Lower leg skin (tissue), 4 donors: ENCODE measurements at regions not wholly inside any gene's neighbourhood (a gene's known extent, or its start where the extent isn't known, plus 50 kb on each side); places are given as distances from the start of the nearest gene placed in this dataset.

Source experiments
- DNase-seq, 2 donors: peaks; one replicate each; pipeline ENCODE4 v3.0.0-alpha.2; 2019; ENCODE audit warnings: low spot score in 2 of 2
- H3K4me3 ChIP-seq: fragments of 200-600 bp; sonication (generic); 2 replicates; pipeline ENCODE4 v1.5.1; 2017; ENCODE audit warnings: mild to moderate bottlenecking, low read depth; ENCODE audit not compliant: poor library complexity, severe bottlenecking
- POLR2A ChIP-seq, 2 donors: fragments of 450-650 bp; IDR thresholded peaks; one replicate each; pipeline ENCODE4 v1.6.1; 2016 to 2017; ENCODE audit warnings: antibody characterized with exemption in 2 of 2, mild to moderate bottlenecking in 1 of 2, moderate library complexity in 1 of 2
- WGBS, 2 donors: methylation state at CpG; one replicate each; pipeline ENCODE4 v1.1.5; 2018; 5-methylcytosine and 5-hydroxymethylcytosine counted together
- intact Hi-C: fragments of 100-400 bp; cut with DNase I; formaldehyde crosslinking; loops from one replicate; pipeline ENCODE4 v1.15.0; 2023; ENCODE audit warnings: low total_unique reads
- TF ChIP-seq, protein P1 (sequence below), 3 donors: fragments of 450-650 bp; IDR thresholded peaks; one replicate each; pipeline ENCODE4 v1.5.1; 2016; ENCODE audit warnings: antibody characterized with exemption in 3 of 3, mild to moderate bottlenecking in 3 of 3, moderate library complexity in 2 of 3

DNA sequence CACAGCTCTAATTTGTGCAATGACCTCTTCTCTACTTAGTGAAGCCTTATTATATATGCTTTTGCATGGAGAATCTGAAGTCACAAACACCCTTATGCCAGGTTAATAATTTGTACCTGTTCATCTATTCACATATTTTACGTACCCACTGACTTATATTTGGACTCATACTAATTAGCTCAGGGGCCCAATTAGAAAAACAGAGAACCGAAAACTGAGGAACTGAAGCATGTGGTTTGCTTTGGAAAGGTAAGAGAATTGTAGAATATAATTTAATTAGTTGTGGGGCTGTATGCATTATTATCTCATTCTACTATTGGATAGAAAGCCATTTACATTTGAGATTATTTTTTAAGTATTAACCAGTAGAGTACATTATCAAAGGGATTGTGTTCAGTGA, 805.9 kb upstream of the CITED2 start:
- intact Hi-C loops: no loop called here
- TF ChIP-seq, protein P1, sequence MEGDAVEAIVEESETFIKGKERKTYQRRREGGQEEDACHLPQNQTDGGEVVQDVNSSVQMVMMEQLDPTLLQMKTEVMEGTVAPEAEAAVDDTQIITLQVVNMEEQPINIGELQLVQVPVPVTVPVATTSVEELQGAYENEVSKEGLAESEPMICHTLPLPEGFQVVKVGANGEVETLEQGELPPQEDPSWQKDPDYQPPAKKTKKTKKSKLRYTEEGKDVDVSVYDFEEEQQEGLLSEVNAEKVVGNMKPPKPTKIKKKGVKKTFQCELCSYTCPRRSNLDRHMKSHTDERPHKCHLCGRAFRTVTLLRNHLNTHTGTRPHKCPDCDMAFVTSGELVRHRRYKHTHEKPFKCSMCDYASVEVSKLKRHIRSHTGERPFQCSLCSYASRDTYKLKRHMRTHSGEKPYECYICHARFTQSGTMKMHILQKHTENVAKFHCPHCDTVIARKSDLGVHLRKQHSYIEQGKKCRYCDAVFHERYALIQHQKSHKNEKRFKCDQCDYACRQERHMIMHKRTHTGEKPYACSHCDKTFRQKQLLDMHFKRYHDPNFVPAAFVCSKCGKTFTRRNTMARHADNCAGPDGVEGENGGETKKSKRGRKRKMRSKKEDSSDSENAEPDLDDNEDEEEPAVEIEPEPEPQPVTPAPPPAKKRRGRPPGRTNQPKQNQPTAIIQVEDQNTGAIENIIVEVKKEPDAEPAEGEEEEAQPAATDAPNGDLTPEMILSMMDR (IDR thresholded peaks at IDR 0.05): no peak
- no peak for TF ChIP-seq POLR2A (IDR thresholded peaks at IDR 0.05)
- H3K4me3 ChIP-seq: no peak overlapping the region
- WGBS, 2 donors: 95 to 99% methylated on average over 2 of the region's 2 CpGs
- DNase-seq: no peak

DNA sequence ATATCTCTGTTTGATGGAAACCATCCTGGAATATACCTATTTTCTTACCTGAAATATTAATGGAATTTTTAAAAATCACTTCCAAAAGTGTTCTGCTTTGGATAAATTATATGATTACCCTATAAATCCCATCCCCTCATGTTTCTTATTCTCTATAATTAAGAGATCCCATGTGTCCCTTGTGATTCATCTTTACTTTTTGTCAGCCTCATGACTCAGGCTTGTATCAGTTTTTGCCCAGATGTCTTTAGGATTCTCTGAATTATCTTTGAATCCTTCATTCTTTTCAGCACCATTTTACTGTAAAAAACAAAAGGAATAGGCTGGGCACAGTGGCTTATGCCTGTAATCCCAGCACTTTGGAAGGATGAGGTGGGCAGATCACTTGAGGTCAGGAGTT, 804.5 kb upstream of the CITED2 start:
- H3K4me3 ChIP-seq: no peak overlapping the region
- TF ChIP-seq POLR2A (IDR thresholded peaks at IDR 0.05): no peak
- TF ChIP-seq, protein P1 (IDR thresholded peaks at IDR 0.05): no peak
- intact Hi-C loops: no loop called here
- DNase-seq: no peak

DNA sequence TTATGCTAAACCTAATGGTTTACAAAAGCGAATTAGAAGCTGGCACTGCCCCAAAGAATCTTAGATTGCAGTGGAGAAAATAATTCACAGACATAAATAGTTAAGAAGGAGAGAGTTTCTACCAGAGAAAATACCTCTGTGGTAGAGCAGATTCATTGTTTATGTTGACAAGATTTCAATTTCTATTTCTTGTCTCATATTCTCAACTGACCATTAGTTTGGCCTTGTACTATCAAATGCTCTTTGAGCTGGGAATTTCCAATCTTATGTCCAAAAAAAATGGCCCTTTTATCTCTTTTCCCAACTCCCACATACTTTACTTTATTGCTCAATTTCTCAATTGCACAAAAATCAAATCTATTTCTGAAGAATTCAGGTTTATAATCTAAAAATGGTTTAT, 804.1 kb upstream of the CITED2 start:
- WGBS, 2 donors: 66 to 73% methylated on average over 1 of the region's 1 CpG
- intact Hi-C loops: no loop called here
- H3K4me3 ChIP-seq: no peak overlapping the region
- no peak for DNase-seq
- TF ChIP-seq POLR2A (IDR thresholded peaks at IDR 0.05): no peak
- TF ChIP-seq, protein P1 (IDR thresholded peaks at IDR 0.05): no peak

DNA sequence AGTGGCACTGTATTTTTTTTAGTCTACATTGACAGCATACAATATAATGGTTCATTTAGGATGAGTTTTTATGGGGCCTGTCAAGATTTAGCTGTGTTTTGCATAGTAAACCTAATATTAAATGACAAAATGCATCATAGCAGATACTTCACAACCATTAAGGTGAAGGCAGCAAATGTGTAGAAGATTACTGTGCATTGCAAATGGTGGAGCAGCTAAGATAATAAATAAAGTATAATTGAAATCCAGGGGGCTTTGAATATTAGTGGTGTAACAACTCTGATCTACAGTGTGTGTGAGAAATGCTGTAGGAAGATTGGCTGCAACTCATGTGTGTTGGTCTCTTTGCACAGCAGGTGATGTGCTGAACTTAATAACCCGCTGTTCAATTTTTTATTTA, 801.9 kb upstream of the CITED2 start:
- 91 to 98% methylated on average over 1 of the region's 1 CpG for WGBS, 2 donors
- H3K4me3 ChIP-seq: no peak overlapping the region
- TF ChIP-seq POLR2A (IDR thresholded peaks at IDR 0.05): no peak
- TF ChIP-seq, protein P1 (IDR thresholded peaks at IDR 0.05): no peak
- intact Hi-C loops: no loop called here
- DNase-seq: no peak

DNA sequence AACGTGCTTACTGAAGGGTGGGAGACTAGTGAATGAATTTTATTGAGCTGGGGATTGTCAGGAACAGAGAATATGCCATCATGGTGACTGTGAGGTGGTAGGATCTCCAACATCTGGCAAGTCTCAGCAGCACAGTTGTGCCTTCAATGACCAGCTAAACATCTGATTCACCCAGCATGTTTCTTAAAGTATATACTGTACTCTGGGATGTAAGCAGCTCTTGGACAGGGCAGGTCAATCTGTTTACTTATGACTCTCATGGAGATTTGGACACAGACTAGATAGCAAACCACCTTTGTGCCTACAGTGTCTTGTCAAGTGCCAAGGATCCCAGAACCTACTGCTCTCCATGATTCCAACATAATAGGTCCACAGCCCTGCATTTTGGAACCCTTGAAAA, 801.0 kb upstream of the CITED2 start:
- DNase-seq: no peak
- no peak overlapping the region for H3K4me3 ChIP-seq
- 88 to 91% methylated on average over 1 of the region's 1 CpG for WGBS, 2 donors
- intact Hi-C loops: no loop called here
- no peak for TF ChIP-seq POLR2A (IDR thresholded peaks at IDR 0.05)
- TF ChIP-seq, protein P1 (IDR thresholded peaks at IDR 0.05): no peak

DNA sequence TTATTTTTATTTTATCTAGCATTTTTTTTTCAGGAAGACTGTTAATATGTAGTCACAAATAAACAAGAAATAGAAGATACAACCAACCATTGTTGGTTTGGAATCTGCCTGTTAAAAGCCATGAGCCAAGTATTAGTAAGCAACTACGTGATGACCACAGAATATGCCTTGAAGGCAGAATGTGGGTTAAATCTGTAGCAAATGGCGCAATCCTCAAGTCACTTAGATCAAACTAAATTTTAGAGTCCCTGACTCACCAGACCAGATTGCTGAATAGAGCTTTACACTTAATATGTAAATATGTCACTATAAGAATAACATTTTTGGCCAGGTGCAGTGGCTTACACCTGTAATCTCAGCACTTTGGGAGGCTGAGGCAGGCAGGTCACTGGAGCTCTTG, 800.1 kb upstream of the CITED2 start:
- DNase-seq: no peak
- no peak overlapping the region for H3K4me3 ChIP-seq
- 47 to 65% methylated on average over 2 of the region's 2 CpGs for WGBS, 2 donors
- no peak for TF ChIP-seq POLR2A (IDR thresholded peaks at IDR 0.05)
- TF ChIP-seq, protein P1 (IDR thresholded peaks at IDR 0.05): no peak
- intact Hi-C loops: no loop called here
